Inflammatory macrophage treated with lipopolysaccharide for 1 hour (primary cell): ENCODE measurements at regions not wholly inside any gene's neighbourhood (a gene's known extent, or its start where the extent isn't known, plus 50 kb on each side); places are given as distances from the start of the nearest gene placed in this dataset.

Experiments
- DNase-seq, 2 donors: peaks; one replicate each; pipeline ENCODE4 v3.0.0-alpha.2; 2020 to 2022

- DNase-seq: no peak
Observed at GRCh38 chr9:23464275-23464674, 361.8 kb downstream of the ELAVL2 start.

- no peak for DNase-seq
Observed at GRCh38 chr9:23467276-23467675, 358.8 kb downstream of the ELAVL2 start.

GRCh38 chr9:23477908-23478307 lies 348.1 kb downstream of the ELAVL2 start:
- DNase-seq: no peak

GRCh38 chr9:23483566-23483965 lies 342.5 kb downstream of the ELAVL2 start:
- no peak for DNase-seq

GRCh38 chr9:23492126-23493002 lies 333.7 kb downstream of the ELAVL2 start:
- peak; percentile 4 to 17 for DNase-seq

GRCh38 chr9:23493219-23493618 lies 332.8 kb downstream of the ELAVL2 start:
- DNase-seq: no peak

GRCh38 chr9:23496489-23497136 lies 329.4 kb downstream of the ELAVL2 start:
- no peak for DNase-seq

GRCh38 chr9:23497137-23497504 lies 328.9 kb downstream of the ELAVL2 start:
- no peak for DNase-seq

- DNase-seq: no peak
Observed at GRCh38 chr9:23502004-23502403, 324.0 kb downstream of the ELAVL2 start.

GRCh38 chr9:23522952-23523351 lies 303.1 kb downstream of the ELAVL2 start:
- no peak for DNase-seq

- DNase-seq: peak in 1 of 2 donors; percentile 8
Observed at GRCh38 chr9:23524607-23525155, 301.4 kb downstream of the ELAVL2 start.

GRCh38 chr9:23526806-23527205 lies 299.2 kb downstream of the ELAVL2 start:
- DNase-seq: no peak

GRCh38 chr9:23532282-23532681 lies 293.8 kb downstream of the ELAVL2 start:
- no peak for DNase-seq

- DNase-seq: no peak
Observed at GRCh38 chr9:23537192-23538066, 288.6 kb downstream of the ELAVL2 start.

GRCh38 chr9:23538067-23538402 lies 288.0 kb downstream of the ELAVL2 start:
- DNase-seq: no peak

- DNase-seq: no peak
Observed at GRCh38 chr9:23538461-23539003, 287.5 kb downstream of the ELAVL2 start.

- no peak for DNase-seq
Observed at GRCh38 chr9:23539311-23539710, 286.7 kb downstream of the ELAVL2 start.

GRCh38 chr9:23541976-23542375 lies 284.1 kb downstream of the ELAVL2 start:
- no peak for DNase-seq

- DNase-seq: no peak
Observed at GRCh38 chr9:23542438-23542837, 283.6 kb downstream of the ELAVL2 start.

- no peak for DNase-seq
Observed at GRCh38 chr9:23542927-23543326, 283.1 kb downstream of the ELAVL2 start.

GRCh38 chr9:23543419-23543818 lies 282.6 kb downstream of the ELAVL2 start:
- no peak for DNase-seq

- no peak for DNase-seq
Observed at GRCh38 chr9:23545728-23546127, 280.3 kb downstream of the ELAVL2 start.

GRCh38 chr9:23551311-23551721 lies 274.7 kb downstream of the ELAVL2 start:
- DNase-seq: no peak
